CD4-positive, alpha-beta T cell treated with Interleukin-10 for 1 hour (primary cell): ENCODE measurements at regions not wholly inside any gene's neighbourhood (a gene's known extent, or its start where the extent isn't known, plus 50 kb on each side); places are given as distances from the start of the nearest gene placed in this dataset.

Source experiments
- DNase-seq: peaks from one replicate; pipeline ENCODE4 v3.0.0-alpha.2; 2020

DNA sequence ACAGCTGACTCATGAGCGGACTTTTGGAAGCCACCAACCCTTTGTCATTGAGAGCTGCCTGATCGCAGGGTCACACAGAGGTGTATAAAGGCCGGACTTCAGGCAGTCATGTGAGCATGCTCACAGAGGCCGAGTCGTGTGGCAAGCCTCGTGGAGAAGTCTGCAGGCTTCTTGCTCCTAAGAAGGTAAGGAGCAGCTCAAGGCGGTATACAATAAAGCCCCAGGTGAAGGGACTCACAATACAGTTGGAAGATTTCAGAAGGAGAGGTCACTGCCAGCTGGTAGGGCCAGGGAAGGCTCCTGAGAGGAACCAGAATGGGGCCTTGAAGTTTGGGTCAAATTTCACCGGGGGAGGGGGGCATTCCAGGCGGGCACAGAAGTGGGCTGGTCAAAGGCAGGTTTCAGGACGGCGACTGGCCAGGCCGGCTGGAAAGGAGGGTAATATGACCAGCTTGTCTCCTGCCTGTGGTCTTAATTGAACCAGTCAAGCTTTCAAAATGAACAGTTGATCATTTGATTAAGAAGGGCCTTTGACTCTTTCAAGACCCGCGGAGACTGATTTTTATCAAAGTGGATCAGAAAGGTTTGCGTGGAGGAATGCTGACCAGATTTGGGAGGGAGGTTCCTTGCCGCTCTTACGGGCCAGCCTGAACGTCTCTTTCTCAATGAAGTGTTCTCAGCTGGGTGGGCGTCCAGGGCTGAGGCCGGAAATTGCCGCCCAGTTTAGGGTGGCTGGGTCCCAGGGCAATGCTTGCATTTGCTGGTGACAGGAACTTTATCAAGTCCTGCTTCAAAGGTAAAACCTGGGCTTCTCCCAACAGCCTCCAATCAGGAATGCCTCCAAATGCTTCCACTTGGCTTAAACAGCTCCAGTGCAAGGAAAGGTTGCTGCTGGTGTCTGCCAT lies 178.6 kb downstream of the EMX2 start:
- no peak for DNase-seq

DNA sequence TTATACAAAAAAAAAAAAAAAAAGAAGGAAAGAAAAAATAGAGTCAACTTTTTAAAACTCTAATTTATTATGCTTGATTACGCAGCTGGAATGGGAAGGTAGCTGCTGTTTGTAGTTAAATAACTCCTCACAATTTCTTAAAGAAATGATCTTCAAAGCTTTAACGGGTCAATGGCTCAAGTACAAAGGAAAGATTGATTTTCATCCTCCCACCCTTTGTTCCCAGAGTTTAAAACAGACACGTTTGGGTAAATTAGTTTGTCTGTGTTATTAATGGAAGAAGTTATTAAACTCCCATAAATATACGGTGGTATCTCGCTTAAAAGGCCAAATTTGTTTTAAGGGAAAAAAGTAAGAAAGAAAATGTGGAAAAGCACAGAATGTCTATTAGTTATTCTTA lies 179.3 kb downstream of the EMX2 start:
- DNase-seq: no peak

DNA sequence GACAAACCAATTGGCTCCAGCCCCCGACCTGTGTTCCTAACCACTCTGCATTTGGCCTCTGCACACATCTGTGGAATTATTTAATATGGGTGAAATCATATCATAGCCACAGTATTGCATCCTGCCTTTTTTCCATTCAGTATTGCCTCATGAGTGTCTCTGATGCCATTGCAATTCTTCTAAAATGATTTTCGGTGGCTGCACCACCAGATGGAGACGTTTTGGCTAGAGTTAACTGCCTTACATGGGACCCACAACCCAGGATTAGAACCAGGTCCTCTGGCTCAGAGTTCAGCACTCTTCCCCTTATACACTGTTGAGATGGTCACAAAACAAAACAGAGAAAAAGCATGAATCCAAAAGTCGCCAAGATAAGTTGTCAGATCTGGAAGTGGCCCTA lies 180.8 kb downstream of the EMX2 start:
- no peak for DNase-seq

GRCh38 chr10:117725993-117726392 lies 183.4 kb downstream of the EMX2 start:
- DNase-seq: no peak

- DNase-seq: no peak
These were observed 184.2 kb downstream of the EMX2 start for GRCh38 chr10:117726596-117727295.

GRCh38 chr10:117727421-117727820 lies 184.9 kb downstream of the EMX2 start:
- no peak for DNase-seq

GRCh38 chr10:117728087-117728486 lies 185.5 kb downstream of the EMX2 start:
- DNase-seq: no peak

- no peak for DNase-seq
These were observed 186.6 kb downstream of the EMX2 start for GRCh38 chr10:117729156-117729555.

DNA sequence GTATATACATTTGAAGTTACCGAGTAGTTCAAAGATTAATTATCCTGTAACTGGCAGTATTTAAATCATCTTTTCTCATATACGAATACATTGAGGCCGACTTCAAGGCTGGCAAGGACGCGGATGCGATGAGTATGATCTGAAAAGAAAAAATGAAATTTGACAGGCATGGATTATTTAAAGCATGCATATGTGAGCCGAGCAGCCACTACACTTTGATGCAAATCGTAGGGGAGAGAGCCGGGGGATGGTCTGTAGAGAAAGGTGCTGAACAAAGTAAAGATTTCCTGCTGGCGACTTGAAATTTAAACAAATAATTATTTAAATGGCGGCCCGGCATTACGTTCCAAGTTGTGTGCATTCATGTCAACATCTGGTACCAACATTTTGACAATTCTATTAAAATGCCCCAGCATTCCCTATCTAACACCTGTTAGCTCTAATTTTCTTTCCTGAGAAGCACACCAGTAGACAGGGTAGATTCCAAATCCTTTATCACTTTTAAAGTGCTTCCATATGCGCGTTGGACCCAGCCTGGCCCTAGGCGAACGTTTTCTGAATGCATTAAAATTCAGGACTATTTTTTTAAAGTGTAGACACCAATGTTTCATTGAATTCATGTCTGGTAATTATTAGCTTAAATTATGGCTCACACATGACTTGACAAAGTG lies 188.7 kb downstream of the EMX2 start:
- DNase-seq: no peak

DNA sequence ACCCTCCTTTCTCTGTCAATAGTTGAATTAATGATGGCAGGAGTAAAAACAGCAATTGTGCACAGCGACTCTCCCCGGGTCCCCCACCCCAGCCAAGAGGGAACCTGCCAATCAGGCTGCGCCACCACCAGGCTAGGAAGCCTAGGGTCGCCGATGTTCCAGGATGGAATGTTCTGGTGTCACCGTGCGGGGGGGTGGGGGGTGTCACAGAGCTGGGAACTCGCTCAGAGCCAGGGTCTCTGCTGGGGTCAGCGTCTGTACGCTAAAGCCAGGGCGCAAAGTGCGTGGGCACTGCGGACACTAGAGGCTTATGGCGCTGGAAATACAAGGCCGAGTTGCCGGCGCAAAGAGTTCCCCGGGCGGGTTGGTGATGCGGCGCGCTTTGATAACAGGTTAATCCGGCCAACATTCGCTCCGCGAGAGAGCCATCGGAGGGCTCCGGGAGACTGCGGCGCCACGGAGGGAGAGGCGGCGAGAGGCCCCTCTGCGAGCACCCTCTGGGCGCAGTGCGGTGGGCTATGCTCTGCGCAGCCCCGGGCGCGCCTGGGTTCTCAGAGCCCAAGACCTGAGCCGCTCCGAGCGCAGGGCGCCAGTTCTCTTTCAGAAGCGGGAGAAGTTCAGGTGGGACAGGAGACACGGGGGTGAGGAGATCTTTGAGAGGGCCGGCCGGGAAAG lies 192.3 kb downstream of the EMX2 start:
- no peak for DNase-seq

- DNase-seq: no peak
These were observed 194.1 kb downstream of the EMX2 start for GRCh38 chr10:117736655-117737054.

- no peak for DNase-seq
These were observed 197.5 kb downstream of the EMX2 start for GRCh38 chr10:117740088-117740487.

DNA sequence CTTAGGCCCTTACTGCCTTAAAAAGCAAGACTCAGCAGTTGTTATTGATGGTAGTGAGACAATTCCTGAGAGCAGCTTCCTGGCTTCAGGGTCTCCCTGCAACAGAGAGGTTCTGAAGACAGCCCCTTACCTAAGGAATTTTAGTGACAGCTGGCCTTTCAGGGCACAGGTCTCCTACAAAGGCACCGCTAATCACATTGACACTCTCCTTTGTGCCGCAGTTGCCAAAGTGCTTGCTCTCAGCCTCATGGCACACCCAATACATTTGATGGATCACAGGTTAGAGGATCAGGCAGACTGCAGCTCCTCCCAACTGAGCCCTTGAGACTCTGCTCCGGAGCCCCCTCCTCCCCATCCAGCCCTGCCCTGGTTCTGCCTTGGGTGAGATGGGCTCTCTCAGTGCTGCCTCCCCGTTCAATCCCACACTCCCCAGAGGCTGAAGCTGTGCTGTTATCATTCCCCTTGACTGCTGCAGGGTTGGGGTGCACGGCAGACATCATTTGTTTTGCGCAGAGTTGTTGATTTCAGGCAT lies 198.2 kb downstream of the EMX2 start:
- DNase-seq: no peak

DNA sequence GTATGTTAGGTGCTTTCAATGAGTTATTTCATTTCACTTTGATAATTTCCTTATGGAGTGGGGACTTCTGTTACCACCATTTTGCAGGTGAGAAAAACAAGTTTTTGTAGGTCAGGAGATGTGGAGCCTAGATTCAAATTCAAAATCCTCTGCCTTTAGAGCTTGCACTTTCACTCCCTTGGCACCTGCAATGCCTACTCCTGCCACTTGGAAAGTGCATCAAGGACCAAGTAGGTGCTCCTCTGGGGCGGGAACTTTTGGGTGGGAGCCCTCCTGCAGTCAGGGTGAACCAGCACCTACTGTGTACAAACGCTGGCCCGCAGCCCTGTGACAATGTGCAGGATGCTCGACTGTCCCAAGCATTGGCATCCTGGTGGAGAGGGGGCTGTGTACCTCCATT lies 199.0 kb downstream of the EMX2 start:
- no peak for DNase-seq

DNA sequence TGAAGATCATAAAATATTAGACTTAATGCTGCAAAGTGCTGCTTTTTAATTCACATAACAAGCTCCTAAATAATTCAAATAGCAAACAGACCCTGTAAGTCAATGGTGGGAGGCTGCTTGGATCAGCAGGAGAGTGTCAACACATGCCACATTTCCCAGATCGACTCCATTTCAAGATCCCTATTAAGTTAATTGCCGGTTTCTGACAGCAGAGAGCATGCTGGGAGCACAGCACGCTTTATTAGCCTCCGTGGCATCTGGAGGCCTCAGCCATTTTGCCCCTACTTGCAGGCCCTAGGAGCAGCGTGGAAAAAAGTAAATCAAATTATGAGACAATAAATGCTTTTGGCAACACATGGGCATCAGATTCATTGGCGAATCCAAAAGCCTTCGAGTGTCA lies 201.0 kb downstream of the EMX2 start:
- no peak for DNase-seq

GRCh38 chr10:117745301-117745700 lies 202.8 kb downstream of the EMX2 start:
- DNase-seq: no peak

DNA sequence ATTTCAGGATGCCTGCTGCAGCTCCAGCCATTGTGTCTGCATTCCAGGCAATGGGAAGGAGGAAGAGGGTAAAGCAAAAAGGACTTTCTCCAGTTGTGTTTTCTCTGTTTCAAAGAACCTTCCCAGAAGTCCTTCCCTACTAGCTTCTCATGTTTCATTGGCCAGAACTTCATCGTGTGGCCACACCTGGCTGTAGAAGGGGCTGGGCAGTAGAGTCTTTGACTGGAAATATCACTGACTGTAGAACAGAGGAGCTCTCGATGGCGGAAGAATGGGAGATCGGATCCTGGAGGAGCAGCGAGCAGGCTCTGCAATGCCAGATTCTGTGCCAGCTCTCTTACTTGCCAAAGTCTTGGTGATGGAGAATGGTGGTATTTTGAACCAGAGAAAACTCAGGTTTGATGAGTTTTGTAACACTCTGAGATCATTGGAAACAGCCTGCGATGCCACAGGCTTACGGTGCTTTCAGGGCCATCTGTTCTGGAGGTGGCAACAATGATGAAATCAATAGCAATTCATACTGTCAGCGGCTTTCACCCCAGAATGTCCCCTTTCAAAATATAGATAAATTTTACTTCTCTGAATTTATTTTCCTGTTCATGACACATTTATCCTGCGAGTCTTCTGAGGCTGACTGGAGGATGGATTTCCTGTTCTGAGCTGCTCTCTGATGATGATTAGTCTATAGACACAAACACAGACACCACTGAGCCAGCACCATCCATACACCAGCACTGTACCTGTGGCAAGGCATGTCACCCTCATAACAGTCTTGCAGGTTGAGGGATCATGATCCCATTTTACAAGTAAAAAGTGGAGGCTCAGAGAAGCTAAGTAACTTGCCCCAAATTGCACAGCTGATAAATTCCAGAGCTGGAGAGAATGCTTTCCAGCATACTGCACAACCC lies 204.2 kb downstream of the EMX2 start:
- DNase-seq: no peak

DNA sequence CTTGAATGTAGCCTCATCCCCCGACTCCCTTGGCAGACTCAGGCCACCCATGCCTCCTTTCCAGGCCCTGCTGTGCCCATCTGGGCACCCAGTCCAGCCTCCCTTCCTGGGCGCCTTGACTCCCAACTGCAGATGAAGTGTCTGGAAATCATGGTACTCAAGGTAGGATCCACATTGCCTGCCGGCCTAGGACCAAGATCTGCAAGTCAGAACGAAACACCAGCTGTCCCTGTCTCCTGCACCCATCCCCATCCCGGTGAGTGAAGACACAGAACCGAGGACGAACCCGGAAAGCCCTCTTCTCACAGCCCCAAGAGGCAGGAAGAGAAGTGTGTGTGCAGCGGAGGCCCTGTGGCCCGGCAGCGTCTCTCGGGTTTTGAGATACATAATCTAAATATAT lies 205.1 kb downstream of the EMX2 start:
- no peak for DNase-seq

GRCh38 chr10:117748058-117748457 lies 205.5 kb downstream of the EMX2 start:
- no peak for DNase-seq

GRCh38 chr10:117750616-117751015 lies 208.1 kb downstream of the EMX2 start:
- no peak for DNase-seq

DNA sequence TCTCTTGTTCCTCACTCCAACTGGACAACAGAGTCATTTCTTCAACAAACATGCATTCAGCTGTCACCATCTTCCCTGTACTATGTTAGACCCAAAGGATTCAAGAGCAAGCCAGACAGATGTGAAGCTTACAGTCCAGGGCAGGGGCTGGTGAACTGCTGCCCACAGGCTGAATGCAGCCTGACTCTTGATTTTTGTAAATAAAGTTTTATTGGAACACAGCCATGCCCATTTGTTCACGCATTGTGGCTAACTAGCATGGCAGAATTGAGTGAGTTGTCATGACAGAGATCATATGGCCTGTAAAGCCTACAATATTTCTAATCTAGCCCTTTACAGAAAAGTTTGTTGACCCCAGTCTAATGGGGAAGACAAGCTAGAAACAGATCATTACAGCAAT lies 208.7 kb downstream of the EMX2 start:
- no peak for DNase-seq

- DNase-seq: no peak
These were observed 209.6 kb downstream of the EMX2 start for GRCh38 chr10:117752103-117752502.
